IPS DF 4.7 (cell line): ENCODE measurements at regions not wholly inside any gene's neighbourhood (a gene's known extent, or its start where the extent isn't known, plus 50 kb on each side); places are given as distances from the start of the nearest gene placed in this dataset.

Experiments
- DNase-seq: peaks from one replicate; pipeline ENCODE4 v3.0.0-alpha.2; 2013; ENCODE audit warnings: low spot score; ENCODE audit errors: extremely low read depth

DNA sequence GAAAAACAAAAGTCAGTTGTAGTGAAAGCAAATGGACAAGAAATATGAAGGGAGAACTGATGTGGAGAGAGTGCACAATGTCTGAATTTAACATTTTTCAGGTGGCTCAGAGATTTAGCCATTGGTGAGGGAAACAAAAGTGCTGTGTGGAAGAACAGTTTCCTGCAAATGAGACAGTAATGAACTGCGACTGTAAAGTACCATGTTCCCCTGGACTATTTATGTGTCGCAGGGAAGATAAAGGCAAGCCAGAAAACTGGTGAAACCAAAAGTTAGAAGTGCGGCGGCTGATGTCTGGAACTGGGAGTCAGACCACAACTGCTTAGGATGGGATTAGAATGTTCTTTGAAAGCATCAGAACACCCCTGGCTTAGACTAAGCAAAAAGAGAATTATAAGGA, 905.1 kb upstream of the MAN1A1 start:
- no peak for DNase-seq

DNA sequence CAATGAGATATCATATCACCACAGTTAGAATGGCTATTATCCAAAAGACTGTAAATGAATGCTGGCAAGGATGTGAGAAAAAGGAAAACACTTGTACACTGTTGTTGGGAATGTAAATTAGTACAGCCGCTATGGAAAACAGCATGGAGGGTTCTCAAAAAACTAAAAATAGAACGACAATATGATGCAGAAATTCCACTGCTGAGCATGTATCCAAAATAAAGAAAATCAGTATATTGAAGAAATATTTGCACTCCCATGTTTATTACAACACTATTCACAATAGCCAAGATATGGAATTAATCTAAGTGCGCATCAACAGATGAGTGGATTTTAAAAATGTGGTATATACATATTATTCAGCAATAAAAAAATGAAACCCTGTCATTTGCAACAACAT, 898.9 kb upstream of the MAN1A1 start:
- DNase-seq: no peak

DNA sequence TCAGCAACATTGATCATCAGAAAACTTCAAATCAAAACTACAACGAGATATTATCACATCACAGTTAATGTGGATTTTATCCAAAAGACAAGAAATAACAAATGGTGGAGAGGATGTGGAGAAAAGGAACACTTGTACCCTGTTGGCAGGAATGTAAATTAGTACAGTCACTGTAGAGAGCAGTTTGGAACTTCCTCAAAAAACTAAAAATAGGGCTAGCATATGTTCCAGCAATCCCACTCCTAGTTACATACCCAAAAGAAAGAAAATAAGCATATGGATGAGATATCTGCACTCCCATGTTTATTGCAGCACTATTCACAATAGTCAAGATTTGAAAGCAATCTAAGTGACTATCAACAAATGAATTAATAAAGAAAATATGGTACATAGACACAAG, 887.7 kb upstream of the MAN1A1 start:
- no peak for DNase-seq

DNA sequence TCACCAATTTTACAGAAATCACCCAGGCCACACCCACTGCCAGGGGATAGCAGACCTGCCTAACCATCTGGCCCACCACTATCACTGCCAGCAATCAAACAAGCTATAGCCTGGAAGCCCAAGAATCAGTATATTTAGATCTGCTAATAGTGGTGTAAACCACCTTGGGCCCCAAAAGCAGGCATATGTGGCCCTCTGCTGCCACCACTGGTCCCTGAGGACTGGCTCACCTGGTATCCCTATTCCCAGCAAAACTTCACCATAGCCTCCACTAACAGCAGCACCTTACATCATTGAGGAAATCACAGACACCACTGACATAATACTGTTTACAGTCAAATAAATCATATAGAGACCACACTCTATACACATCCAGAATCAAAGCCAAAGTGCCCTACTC, 880.4 kb upstream of the MAN1A1 start:
- no peak for DNase-seq

DNA sequence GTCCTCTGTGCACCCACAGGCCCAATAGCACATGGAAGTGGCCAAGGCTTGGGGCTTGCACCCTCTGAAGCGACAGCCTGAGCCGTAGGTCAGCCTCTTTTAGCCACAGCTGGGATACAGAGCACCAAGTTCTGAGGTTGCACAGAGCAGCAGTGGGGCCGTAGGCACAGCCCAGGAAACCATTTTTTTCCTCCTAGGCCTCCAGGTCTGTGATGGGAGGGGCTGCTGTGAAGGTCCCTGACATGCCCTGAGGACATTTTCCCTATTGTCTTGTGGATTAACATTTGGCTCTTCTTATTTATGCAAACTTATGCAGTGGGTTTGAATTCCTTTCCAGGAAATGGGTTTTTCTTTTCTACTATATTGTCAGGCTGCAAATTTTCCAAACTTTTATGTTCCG, 878.7 kb upstream of the MAN1A1 start:
- DNase-seq: no peak

DNA sequence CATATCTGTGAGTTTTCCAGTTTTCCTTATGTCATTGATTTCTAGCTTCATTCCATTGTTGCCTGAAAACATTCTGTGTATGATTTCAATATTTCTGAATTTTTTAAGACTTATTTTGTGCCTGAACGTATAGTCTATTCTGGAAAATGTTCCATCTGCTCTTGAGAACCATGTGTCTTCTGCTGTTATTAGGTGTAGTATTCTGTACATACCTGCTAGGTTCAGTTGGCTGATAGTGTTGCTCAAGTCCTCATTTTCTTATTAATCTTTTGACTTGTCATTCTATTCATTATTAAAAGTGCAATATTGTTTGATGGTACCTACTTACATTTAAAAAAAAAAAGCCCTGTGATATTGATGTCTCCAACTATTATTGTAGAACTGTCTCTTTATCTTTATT, 869.8 kb upstream of the MAN1A1 start:
- no peak for DNase-seq

DNA sequence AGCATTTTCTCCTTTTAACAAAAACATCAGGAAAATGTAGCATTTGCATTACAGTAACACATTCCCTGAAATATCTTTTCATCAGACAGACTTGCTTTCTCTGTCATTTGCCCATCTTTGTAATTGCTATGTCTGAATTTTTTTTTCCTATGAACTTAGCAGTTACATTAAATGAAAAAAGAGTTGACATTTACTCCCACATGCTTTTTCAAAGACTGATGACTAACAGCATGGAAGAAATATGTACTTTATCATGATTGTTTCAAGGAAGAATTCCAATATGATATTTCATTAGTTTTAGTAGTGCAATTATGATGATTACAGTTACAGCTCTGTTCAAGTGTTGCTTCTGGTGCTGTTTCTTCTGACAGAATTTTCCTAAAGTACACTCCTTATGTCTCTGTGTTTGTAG, 864.5 kb upstream of the MAN1A1 start:
- no peak for DNase-seq

DNA sequence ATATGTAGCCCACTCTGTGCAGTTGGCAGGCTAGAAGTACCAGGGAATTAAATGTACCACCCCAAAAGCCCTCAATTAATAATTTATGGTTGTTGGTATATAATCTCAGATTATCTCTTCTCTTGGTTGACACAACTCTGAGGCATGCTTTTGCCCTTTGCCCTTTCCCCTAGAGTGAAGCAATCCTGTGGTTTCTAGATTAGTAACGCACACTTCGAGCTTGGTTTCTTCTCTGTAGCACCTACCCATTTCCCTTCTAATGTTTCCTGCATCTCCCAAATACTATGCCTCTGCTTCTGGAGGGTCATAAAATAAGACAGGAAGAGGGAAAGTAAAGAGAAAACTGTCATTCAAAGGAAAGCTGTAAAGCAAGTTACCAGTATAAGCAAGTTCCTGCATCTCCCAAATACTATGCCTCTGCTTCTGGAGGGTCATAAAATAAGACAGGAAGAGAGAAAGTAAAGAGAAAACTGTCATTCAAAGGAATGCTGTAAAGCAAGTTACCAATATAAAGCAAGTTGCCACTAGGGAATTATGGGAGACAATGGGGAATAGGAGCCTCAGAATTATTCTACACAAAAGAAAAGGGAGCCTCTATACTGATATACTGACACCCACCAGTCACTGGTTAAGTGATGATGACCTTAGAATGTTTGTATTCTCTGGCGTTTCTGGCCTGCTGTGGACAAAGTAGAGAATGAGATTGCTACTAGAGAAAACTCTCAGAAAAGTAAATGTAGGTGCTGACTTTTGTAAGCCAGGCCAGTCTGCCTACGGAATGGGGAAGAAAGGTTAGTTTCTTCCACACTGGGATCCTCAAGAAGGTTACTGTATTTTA, 862.6 kb upstream of the MAN1A1 start:
- DNase-seq: no peak

DNA sequence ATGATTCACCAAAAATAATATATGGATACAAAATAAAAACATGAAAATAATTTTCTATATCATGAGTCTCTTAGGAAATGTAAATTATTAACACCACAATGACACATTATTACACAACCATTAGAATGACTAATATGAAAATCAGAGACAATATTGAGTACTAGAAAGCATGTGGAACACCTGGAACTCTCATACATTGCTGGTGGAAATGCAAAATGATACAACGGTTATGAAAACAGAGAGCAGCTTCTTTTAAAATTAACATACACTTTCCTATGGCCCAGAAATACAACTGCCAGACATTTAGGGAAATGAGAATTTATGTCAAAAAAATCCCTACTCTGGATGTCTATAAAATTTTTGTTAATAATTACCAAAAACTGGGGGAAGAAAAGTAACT, 853.3 kb upstream of the MAN1A1 start:
- no peak for DNase-seq

DNA sequence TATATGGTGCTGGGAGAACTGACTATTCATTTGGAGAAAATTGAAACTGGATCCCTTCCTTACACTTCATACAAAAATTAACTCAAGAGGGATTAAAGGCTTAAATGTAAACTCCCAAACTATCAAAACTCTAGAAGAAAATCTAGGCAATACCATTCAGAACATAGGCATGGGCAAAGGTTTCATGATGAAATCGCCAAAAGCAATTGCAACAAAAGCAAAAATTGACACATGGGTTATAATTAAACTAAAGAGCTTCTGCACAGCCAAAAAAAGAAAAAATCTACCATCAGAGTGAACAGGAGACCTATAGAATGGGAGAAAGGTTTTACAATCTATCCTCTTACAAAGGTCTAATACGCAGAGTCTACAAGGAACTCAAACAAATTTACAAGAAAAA, 851.3 kb upstream of the MAN1A1 start:
- no peak for DNase-seq

DNA sequence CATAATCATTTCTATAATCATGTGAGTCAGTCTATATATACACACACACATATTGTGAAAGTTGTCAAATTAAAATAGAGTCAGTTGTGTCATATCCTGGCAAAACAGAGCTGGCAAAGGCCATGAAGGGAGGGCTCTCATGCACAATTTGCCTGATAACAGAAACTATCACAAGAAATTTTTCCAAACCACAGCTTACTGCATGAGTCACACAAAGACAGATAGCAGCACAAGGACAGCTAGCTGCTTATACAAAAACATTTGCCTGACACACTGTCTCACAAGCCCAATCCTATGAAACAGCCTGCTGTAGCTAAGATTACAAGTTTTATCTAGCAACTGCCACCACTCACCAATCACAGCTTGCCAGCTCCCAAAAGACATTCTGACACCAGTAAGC, 848.5 kb upstream of the MAN1A1 start:
- no peak for DNase-seq

DNA sequence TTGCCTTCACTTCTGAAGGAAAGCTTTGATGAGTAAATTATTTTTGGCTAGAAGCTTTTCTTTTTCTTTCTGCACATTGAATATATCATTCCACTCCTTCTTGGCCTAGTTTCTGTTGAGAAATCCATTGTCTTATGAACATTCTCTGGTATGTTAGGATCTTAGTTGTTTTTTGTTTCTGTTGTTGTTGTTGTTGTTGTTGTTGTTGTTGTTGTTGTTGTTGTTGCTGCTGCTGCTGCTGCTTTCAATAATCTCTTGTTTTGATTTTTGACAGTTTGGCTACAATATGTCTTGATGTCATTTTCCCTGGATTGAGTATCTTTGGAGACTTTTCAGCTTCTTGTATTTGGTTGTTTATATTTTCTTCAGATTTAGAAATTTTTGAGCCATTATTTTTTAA, 836.5 kb upstream of the MAN1A1 start:
- DNase-seq: no peak

DNA sequence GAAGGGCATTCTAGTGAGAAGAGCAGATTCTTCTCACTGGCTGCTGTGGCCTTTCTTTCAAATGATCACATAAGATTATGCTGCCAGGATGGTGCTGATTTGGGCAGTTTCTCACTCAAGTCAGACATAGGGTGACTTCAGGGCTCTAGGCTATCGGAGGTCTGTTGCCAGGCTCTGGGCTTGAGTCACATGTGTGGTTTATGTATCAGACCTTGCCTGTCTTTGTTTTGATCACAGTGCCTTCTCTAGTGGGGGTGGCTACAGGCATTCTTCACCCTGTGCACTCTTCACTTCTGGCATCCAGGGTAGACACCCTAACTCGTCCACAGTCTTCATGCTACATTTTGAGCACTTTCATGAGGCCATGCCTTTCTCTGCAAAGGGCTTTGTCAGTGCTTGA, 823.7 kb upstream of the MAN1A1 start:
- DNase-seq: no peak

DNA sequence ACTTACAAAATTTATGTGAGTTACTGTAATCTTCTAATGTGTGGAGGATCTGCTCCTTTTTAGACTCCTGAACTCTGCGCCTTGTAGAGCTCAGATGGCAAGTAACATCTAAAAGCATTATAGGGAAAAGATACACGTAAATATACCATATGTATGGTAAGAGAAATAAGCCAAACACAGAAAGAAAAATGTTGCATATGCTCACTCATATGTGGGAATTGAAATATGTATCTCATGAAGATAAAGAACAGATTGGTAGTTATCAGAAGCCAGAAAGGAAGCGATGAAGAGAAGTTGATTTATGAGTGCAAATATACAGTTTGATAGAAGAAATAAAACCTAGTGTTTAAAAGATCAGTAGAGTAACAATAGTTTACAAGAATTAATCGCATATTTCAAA, 815.0 kb upstream of the MAN1A1 start:
- DNase-seq: no peak

DNA sequence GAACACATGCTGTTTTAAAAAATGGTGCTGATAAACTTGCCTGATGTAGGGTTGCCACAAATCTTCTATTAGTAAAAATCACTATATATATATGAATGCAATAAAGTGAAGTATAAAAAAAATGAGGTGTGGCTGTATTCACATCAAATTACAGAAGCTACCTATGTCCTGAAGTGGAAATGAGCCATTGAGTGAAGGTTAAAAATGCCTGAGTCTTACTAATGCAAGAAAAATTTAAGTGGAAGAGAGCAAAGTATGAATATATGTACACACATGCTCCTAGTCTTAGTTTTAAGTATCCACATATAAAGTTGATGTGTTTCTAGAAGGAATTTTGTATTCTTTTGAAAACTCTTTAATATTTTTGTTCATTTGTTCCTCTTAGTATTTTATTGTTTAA, 808.3 kb upstream of the MAN1A1 start:
- no peak for DNase-seq

DNA sequence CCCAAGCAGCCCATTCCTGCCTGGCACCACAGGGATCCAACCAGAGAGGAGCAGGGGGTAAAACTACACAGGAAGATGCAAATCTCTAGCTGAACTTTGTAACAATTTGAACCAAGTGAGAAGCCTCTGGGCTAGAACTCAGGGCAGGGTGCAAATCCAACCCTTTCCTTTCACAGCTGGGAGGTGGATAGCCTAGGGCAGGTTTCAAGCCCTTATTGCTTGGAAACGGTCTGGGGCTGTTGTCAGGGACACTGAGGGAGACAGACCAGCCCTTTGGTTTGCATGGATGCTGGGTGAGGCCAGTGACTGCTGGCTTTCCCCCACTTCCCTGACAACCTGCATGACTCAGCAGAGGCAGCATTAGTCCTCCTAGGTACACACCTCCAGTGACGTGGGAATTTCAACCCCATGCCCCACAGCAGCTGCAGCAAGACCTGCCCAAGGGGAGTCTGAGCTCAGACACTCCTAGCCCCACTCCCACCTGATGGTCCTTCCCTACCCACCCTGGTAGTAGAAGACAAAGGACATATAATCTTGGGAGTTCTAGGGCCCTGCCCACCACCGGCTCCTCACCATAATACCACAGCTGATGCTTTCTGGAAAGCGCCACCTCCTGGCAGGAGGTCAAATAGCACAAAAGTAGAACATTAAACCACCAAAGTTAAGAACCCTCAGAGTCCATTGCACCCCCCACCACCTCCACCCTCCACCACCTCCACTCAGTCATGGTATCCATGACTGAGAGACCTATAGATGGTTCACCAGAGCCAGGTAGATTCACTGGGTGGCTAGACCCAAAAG, 797.7 kb upstream of the MAN1A1 start:
- DNase-seq: no peak

DNA sequence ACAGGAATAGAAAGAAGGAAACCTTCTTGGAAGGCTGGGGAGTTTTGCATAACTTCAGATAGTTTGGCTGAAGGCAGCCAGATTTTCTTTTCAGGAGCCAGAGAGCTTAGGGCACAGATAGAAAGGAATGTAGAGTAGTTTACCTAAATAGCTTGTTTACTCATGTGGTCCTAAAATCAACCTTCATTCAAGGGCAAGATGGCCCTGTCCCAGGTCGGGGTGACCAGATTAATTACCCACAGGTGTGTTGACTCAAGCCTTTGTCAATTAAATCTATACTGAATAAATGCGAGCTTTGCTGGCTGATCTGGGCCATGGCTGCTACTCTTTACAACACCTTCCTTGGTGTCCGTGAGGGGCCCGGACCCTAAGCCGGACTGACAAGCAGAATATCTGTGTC, 792.0 kb upstream of the MAN1A1 start:
- DNase-seq: no peak

DNA sequence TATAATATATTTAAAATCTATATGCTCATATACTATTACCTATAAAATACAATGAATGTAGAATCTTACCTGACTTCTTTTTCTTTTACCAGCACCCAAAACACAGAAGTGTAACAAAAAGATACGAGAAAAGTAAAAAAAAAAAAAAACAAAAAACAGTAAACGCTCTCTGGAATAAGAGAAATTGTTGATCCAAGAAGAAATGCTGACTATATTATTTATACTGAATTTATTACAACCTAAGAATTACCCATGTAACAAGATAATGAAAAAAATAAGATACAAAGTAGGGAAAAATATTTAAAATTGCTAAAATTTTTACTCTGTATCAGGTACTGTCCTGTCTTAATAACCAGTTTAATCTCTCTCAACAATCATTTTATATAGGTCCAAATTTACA, 787.9 kb upstream of the MAN1A1 start:
- DNase-seq: no peak

DNA sequence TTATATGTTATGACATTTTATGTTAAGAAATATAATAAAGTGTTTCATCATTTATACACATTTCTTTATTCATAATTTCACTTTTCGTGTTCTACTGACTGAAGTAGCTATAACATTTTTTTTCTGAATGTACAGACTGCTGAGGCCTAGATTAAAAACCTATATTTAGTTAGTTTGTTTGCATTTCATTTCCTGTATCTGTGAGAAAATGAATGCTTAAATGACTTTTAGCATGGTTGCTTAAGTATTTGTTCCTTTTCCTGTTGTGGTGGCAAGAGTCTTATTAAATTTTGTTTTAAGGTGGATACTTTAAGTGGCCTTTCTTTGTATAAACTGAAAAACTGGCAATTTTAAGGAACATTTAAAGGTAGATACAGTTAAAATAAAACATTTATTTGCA, 779.7 kb upstream of the MAN1A1 start:
- no peak for DNase-seq

DNA sequence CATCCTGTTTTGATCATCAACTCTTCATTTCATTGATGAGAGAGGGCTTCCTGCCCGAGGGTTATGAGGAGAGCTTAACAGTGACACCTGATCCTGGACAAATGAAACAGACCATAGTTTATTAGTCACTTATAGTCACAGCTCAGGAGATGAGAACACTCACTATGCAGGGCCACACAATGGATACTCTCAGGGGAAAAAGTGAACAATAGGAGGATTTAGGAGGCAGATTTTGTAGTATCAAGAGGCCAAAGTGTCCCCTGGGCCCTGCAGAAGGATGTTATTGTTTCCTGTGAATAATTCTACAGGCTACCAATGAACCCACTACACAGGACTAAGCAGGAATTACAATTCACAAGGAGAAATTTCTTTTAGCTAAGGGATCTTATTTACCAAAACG, 772.8 kb upstream of the MAN1A1 start:
- no peak for DNase-seq

DNA sequence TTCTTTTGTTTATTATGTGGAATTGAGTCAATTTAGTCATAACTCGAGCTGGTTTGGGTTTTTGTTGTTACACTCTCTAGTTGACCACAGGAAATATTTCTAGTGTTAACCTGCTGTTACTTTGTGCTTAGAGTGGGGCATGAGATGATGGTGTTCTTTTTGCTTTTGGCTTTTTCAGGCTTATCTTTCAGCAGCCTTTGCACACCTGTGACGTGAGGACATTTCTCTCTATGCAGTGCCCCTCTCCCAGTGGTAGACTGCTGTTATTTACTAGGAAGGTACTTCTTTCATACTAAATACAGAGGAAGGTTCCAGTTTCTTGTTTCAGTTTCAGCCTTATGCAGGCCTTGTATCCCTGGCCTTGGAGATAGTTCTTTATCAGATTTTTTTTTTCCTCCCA, 766.8 kb upstream of the MAN1A1 start:
- no peak for DNase-seq

DNA sequence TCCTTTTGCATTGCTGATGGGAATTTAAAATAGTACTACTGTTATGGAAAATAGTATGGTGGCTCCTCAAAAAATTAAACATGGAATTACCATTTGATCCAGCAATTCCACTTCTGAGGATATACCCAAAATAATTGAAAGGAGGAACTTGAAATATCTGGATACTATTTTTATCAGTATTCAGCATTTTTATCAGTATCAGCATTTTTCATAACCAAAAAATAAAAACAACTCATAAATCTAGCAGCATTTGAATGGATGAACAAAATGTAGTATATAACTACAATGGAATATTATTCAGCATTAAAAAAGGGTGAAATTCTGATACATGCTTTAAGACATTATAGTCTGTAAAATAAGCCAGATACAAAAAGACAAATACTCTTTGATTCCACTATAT, 763.4 kb upstream of the MAN1A1 start:
- DNase-seq: no peak

DNA sequence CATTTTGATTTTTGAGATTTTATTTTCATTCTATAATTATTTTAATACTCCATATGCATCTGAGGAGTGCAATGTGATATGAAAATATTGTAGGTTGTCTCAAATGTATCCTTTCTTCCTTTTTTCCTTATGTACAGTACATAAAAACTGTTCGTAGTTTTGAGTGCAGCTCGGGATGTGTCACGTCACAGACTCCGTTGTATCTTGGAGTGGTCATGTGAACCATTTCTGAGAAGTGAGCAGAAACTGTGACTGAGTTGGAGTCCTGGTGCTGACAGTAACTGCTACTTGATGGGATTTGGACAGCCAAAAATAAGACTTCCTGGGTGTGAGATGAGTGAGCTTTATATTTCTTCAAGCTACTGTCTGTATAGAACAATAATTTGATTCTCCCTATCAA, 761.4 kb upstream of the MAN1A1 start:
- DNase-seq: no peak
